Colonic mucosa (tissue), 4 donors: ENCODE measurements at regions not wholly inside any gene's neighbourhood (a gene's known extent, or its start where the extent isn't known, plus 50 kb on each side); places are given as distances from the start of the nearest gene placed in this dataset.
A peak's percentile ranks its signal among the peaks of the same experiment; 100 is the strongest.

Experiments used
- DNase-seq: peaks from one replicate; pipeline ENCODE4 v3.0.0-alpha.2; 2020
- H3K27ac ChIP-seq: fragments of 200-600 bp; one replicate; pipeline ENCODE4 v1.8.0; 2021
- H3K27me3 ChIP-seq: fragments of 200-600 bp; one replicate; pipeline ENCODE4 v1.8.0; 2021
- H3K36me3 ChIP-seq: fragments of 200-600 bp; one replicate; pipeline ENCODE4 v1.8.0; 2021
- H3K4me1 ChIP-seq: fragments of 200-600 bp; one replicate; pipeline ENCODE4 v1.8.0; 2021; ENCODE audit warnings: mild to moderate bottlenecking
- H3K4me3 ChIP-seq: fragments of 200-600 bp; one replicate; pipeline ENCODE4 v1.8.0; 2021
- H3K9ac ChIP-seq, 2 donors: one replicate each; pipeline ENCODE4 v1.7.0; 2013; ENCODE audit warnings: control low read depth in 2 of 2, low read depth in 2 of 2, low read length in 2 of 2
- H3K9me3 ChIP-seq: fragments of 200-600 bp; one replicate; pipeline ENCODE4 v1.8.0; 2021
- CTCF ChIP-seq: fragments of 200-600 bp; IDR thresholded peaks from one replicate; pipeline ENCODE4 v1.8.0; 2022; ENCODE audit warnings: antibody characterized with exemption, mild to moderate bottlenecking
- intact Hi-C: fragments of 100-400 bp; cut with DNase I; formaldehyde crosslinking; loops from one replicate; pipeline ENCODE4 v1.14.1; 2022
- donor health status: healthy.
- donor health status: DM: no; HTN: no; CAD: no.
- donor health status: DM: no; HTN: no; CAD: no.

DNA sequence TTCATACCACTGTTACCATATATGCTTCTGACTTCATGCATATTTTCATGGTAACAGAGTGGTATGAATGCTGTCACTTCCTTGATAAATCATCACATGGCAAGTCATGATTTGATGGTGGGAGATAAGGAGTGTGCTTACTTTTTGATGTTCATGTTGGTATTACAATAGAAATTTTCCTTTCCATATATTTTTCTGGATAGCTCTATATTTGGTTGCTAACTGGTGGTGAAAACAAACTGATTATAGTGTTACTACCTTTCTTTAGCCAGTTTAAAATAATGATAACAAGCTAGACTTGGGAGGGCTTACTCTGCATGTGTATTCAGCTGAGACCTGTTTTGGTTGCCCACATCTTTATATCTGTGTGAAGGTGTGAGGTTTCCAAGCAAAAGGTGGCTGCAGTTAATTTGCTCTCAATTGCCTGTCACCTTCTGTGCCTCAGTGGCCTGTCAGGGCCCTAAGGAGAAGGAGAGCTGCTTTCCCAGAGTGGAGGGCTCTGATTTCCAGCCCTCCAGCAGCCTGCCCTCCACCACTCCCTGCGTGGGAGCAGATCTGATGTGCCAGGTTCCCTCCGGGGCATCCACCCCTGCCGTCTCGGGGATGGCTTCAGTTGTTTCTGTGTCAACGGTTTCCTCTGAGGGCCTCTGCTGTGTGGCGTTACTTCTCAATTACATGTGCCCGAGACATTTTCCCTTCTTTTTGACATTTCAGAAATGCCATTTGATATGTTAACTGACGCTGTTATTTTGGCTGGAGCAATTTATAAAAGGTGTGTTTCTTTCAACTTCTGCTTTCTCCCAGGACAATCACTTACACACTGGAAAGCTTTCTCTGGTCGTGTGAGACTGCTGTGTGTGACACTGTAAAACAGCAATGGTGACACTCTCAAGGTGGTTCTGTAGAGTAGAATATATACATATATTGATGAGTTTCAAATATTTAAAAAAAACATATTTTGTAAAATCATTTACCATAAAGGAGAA lies 107.7 kb upstream of the KLF6 start:
- intact Hi-C loops, result no loop called here

DNA sequence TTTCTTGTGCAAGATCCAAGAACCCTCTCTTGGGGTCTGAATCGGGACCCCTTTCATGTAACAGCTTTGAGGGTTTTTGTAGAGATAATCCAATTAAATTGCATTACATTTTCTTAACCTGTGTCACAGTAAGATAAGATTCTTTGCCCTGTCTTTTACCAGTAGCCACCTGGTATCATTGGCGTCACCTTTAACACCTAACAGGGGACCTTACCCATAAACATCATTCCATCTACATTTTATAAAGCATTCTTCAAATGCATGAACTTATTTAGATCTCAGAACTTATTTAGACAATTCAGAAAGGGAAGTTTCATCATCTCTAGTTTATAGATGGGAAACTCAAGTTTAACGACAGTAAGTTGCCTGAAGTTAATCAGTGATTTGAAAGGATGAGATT lies 106.4 kb upstream of the KLF6 start:
- no peaks in the 10 kb centered on the region for H3K9me3 ChIP-seq
- H3K27ac ChIP-seq, result no peak overlapping the region
- no peak for DNase-seq
- no peak overlapping the region for H3K9ac ChIP-seq
- no peaks in the 10 kb centered on the region for H3K27me3 ChIP-seq
- H3K4me1 ChIP-seq, result no peaks in the 10 kb centered on the region
- intact Hi-C loops, result no loop called here
- H3K4me3 ChIP-seq, result no peak overlapping the region
- TF ChIP-seq CTCF, result no peak
- no peaks in the 10 kb centered on the region for H3K36me3 ChIP-seq

More for the DNA sequence above, 107.7 kb upstream of the KLF6 start:
- no peak for DNase-seq
- no peak for TF ChIP-seq CTCF
- no peaks in the 10 kb centered on the region for H3K4me1 ChIP-seq
- H3K27me3 ChIP-seq, result no peaks in the 10 kb centered on the region
- no peak overlapping the region for H3K4me3 ChIP-seq
- H3K9me3 ChIP-seq, result no peaks in the 10 kb centered on the region
- no peak overlapping the region for H3K9ac ChIP-seq
- no peaks in the 10 kb centered on the region for H3K36me3 ChIP-seq
- H3K27ac ChIP-seq, result no peak overlapping the region

DNA sequence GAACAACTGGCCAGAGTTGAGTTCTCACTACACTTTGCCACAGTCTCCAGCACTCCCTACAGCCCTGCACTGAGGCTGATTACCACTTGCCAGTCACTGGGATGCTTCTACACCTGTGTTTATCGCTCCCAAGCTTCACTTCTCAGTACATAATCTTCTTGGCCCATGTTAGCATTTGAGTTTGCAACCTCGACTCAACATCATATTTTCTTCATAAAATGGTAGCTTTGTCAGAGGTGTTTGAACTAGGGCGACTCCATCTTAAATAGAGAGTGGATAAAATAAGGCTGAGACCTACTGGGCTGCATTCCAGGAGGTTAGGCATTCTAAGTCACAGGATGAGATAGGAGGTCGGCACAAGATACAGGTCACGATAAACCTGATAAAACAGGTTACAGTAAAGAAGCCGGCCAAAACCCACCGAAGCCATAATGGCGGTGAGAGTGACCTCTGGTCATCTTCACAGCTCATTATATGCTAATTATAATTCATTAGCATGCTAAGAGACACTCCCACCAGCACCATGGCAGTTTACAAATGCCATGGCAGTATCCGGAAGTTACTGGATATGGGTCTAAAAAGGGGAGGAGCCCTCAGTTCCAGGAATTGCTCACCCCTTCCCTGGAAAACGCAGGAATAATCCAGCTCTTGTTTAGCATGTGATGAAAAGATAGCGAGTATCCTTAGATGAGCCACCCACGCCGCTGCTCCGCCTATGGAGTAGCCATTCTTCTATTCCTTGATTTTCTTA lies 105.8 kb upstream of the KLF6 start:
- H3K27me3 ChIP-seq, result no peaks in the 10 kb centered on the region
- no peaks in the 10 kb centered on the region for H3K36me3 ChIP-seq
- no peak overlapping the region for H3K4me3 ChIP-seq
- intact Hi-C loops, result no loop called here
- TF ChIP-seq CTCF, result no peak
- no peak overlapping the region for H3K27ac ChIP-seq
- H3K9me3 ChIP-seq, result no peaks in the 10 kb centered on the region
- no peaks in the 10 kb centered on the region for H3K4me1 ChIP-seq
- no peak overlapping the region for H3K9ac ChIP-seq
- no peak for DNase-seq

DNA sequence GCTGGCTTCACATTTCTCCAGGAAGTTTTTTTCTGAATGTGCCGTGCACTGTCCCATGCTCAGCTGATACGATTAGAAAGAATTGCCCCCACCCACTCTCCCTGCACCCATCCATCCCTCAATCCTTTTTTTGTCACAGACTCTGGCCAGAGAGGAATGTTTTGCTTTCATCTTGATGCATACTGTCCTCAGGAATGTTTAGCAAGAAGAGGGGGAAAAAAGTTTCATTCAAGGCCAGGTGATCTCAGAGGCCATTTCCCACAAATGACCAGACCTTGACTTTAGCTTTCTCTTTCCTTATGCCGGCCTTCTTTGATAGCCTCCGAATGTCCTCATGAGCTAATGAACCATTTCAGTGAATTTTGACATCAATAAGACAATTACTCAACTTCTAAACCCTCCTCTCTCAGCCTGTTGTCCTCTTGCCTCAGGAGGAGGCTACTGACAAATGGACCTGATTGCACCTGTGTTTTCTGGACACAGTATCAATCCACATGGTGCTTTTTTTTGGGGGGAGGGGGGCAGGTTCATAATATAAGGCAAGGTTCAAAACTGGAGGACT lies 105.0 kb upstream of the KLF6 start:
- Histone ChIP-seq H3K27me3 (no peaks in the 10 kb centered on the region), H3K36me3 (no peaks in the 10 kb centered on the region), H3K27ac (no peak overlapping the region), H3K9me3 (no peaks in the 10 kb centered on the region), H3K4me3 (no peak overlapping the region), H3K9ac (no peak overlapping the region), H3K4me1 (no peaks in the 10 kb centered on the region)
- intact Hi-C loops, result no loop called here
- no peak for DNase-seq
- TF ChIP-seq CTCF, result no peak

- no peak for TF ChIP-seq CTCF
Measured at GRCh38 chr10:3887885-3888476, 103.0 kb upstream of the KLF6 start.

More at GRCh38 chr10:3887885-3888476, 103.0 kb upstream of the KLF6 start:
- Histone ChIP-seq H3K4me3 (no peak overlapping the region), H3K27ac (peak overlapping the region; percentile 33), H3K36me3 (no peaks in the 10 kb centered on the region), H3K9me3 (no peaks in the 10 kb centered on the region), H3K27me3 (no peaks in the 10 kb centered on the region), H3K4me1 (no peaks in the 10 kb centered on the region), H3K9ac (no peak overlapping the region)
- intact Hi-C loops, result no loop called here
- no peak for DNase-seq
